ENCODE measurements at regions not wholly inside any gene's neighbourhood (a gene's known extent, or its start where the extent isn't known, plus 50 kb on each side); places are given as distances from the start of the nearest gene placed in this dataset.

GRCh38 chr15:62934236-62934971 is 108.1 kb upstream of the TPM1 start:
- no peak for DNase-seq
- no peaks in the 10 kb centered on the region for H3K36me3 ChIP-seq
- no peaks in the 10 kb centered on the region for H3K27me3 ChIP-seq
- intact Hi-C loops (cut with DNase I; ENCODE audit: low total_unique reads): no loop called here
- H3K9me3 ChIP-seq: no peaks in the 10 kb centered on the region
- H3K27ac ChIP-seq: no peak overlapping the region
- no peak overlapping the region for H3K4me3 ChIP-seq
- peaks cover 6 to 11% (median 7%) of the 10 kb centered on the region in 4 donors for H3K4me1 ChIP-seq
- whole genome bisulfite sequencing, 5 donors: 81 to 87% (median 82%) methylated on average over 14 of the region's 14 CpGs
- TF ChIP-seq, protein P1, sequence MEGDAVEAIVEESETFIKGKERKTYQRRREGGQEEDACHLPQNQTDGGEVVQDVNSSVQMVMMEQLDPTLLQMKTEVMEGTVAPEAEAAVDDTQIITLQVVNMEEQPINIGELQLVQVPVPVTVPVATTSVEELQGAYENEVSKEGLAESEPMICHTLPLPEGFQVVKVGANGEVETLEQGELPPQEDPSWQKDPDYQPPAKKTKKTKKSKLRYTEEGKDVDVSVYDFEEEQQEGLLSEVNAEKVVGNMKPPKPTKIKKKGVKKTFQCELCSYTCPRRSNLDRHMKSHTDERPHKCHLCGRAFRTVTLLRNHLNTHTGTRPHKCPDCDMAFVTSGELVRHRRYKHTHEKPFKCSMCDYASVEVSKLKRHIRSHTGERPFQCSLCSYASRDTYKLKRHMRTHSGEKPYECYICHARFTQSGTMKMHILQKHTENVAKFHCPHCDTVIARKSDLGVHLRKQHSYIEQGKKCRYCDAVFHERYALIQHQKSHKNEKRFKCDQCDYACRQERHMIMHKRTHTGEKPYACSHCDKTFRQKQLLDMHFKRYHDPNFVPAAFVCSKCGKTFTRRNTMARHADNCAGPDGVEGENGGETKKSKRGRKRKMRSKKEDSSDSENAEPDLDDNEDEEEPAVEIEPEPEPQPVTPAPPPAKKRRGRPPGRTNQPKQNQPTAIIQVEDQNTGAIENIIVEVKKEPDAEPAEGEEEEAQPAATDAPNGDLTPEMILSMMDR (IDR thresholded peaks at IDR 0.05): no peak
- no peak for TF ChIP-seq EP300 (IDR thresholded peaks at IDR 0.05)
- TF ChIP-seq POLR2AphosphoS5 (IDR thresholded peaks at IDR 0.05): no peak
- TF ChIP-seq POLR2A (IDR thresholded peaks at IDR 0.05): no peak

DNA sequence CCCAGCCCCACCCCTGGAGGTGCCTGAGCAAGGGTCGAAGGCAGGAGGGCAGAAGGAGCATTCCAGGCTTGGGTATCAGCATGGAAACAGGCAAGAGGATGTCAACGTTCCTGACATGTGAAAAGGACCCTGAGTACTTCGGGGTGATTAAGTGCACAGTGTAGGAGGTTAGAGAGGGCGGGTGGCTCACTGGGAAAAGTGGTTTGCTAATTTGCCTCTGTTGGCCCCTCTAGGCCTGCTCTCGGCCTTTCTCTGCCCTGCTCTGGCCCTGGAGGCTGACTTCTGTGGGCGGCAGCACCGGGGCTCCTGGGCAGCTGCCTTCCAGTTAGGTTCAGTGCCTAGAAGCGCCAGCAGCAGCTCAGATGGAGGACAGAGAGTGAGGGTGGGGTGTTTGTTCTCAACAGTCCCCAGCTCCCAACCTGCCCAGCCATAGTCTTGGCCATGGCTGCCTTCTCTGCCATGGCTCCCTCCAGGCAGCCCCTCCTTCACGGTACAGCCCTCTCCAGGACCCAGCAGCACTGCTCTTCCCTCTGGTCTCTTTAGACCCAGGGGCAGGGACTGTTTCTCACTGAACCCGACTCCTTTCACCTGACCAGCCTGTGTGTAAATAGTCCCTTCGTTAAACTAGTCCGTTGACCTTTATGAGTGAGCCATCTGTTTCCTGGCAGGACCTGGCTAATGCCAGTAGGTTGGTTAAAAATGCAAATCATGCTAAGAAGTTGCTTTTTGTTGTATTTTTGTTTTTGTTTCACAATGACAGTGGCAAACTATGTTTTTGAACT is 107.1 kb upstream of the TPM1 start:
- TF ChIP-seq POLR2AphosphoS5 (IDR thresholded peaks at IDR 0.05): no peak
- TF ChIP-seq, protein P1 (IDR thresholded peaks at IDR 0.05): no peak
- TF ChIP-seq POLR2A (IDR thresholded peaks at IDR 0.05): no peak
- no peak for TF ChIP-seq EP300 (IDR thresholded peaks at IDR 0.05)
- H3K4me1 ChIP-seq: peaks cover 12 to 21% (median 15%) of the 10 kb centered on the region in 4 donors
- intact Hi-C loops (cut with DNase I; ENCODE audit: low total_unique reads): no loop called here
- WGBS, 5 donors: 45 to 67% (median 63%) methylated on average over 7 to 12 of the region's 12 CpGs
- H3K27ac ChIP-seq: peak overlapping the region in 1 of 5 donors; percentile 35
- no peaks in the 10 kb centered on the region for H3K9me3 ChIP-seq
- H3K36me3 ChIP-seq: no peaks in the 10 kb centered on the region
- no peaks in the 10 kb centered on the region for H3K27me3 ChIP-seq
- DNase-seq: no peak
- no peak overlapping the region for H3K4me3 ChIP-seq

DNA sequence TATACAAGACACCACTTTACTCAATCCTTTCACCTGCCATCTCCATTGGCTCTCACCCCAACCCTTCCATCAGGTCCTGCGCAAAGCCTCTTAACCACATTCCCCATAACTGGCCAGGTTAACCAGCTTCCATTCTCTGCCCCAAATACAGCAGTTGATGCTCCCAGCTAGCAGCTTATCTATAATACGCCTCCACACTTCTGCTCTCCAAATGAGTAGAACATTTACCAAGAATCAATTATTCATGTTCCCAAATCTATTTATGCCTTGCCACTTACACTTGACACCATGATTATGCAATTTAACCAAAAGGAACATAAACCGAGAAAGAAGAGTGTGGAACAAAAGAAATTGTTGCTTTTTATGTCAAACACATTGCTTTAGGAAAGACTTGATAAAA is 103.7 kb upstream of the TPM1 start:
- Histone ChIP-seq H3K27me3 (no peaks in the 10 kb centered on the region), H3K4me3 (no peak overlapping the region), H3K36me3 (no peaks in the 10 kb centered on the region), H3K27ac (peak overlapping the region in 1 of 5 donors; percentile 15), H3K9me3 (no peaks in the 10 kb centered on the region), H3K4me1 (peaks cover 20 to 36% (median 28%) of the 10 kb centered on the region in 4 donors)
- 77 to 86% (median 79%) methylated on average over 3 of the region's 3 CpGs for WGBS, 5 donors
- intact Hi-C loops (cut with DNase I; ENCODE audit: low total_unique reads): no loop called here
- DNase-seq: no peak
- TF ChIP-seq POLR2A (IDR thresholded peaks at IDR 0.05): no peak
- no peak for TF ChIP-seq EP300 (IDR thresholded peaks at IDR 0.05)
- TF ChIP-seq POLR2AphosphoS5 (IDR thresholded peaks at IDR 0.05): no peak
- TF ChIP-seq, protein P1 (IDR thresholded peaks at IDR 0.05): no peak

DNA sequence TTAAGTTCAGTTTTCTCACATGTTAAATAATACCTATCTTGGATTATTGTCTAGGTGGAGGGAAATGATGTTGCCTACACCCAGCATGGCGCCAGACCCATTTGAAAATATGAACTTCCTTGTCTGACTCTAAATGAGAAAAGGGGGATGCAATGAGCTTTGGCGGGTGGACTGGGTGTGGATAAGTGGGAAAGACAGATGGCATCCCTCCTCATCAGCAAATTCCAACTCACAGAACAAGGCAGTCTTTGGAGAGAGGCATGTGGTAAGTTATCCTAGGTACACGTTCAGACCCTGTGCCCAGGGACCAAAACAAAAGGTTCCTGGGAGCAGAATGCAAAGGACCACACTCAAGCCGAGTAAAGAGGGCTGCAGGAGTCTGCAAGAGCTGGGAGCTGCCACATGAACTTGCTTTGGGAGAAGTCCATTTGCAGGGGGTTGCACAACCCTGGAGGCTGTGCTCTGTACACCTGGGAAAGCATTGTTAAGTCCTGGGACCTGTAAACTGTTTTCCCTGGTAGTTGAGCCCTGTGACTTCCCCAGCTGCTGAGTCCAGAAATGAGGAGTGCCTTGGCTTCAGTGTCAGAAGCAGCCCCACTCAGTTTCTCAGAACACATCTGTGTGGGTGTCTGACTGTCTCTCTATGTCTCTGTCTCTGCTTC is 102.3 kb upstream of the TPM1 start:
- no peaks in the 10 kb centered on the region for H3K9me3 ChIP-seq
- peak overlapping the region in 4 of 5 donors; percentile 63 to 85 (median 76) for H3K27ac ChIP-seq
- DNase-seq: no peak
- 65 to 79% (median 73%) methylated on average over 4 of the region's 4 CpGs for WGBS, 5 donors
- TF ChIP-seq POLR2AphosphoS5 (IDR thresholded peaks at IDR 0.05): no peak
- no peak for TF ChIP-seq POLR2A (IDR thresholded peaks at IDR 0.05)
- TF ChIP-seq, protein P1 (IDR thresholded peaks at IDR 0.05): no peak
- no peak for TF ChIP-seq EP300 (IDR thresholded peaks at IDR 0.05)
- peaks cover 20 to 36% (median 28%) of the 10 kb centered on the region in 4 donors for H3K4me1 ChIP-seq
- no peak overlapping the region for H3K4me3 ChIP-seq
- H3K36me3 ChIP-seq: no peaks in the 10 kb centered on the region
- H3K27me3 ChIP-seq: no peaks in the 10 kb centered on the region
- intact Hi-C loops (cut with DNase I; ENCODE audit: low total_unique reads): no loop called here
